NB4 (cell line): ENCODE measurements at regions not wholly inside any gene's neighbourhood (a gene's known extent, or its start where the extent isn't known, plus 50 kb on each side); places are given as distances from the start of the nearest gene placed in this dataset.

Source experiments
- DNase-seq: peaks from one replicate; pipeline ENCODE4 v3.0.0; 2010; ENCODE audit warnings: low read depth
- H3K4me3 ChIP-seq: one replicate; pipeline ENCODE4 v1.5.1; 2011; ENCODE audit warnings: mild to moderate bottlenecking, low read depth, low read length, moderate library complexity
- CTCF ChIP-seq: IDR thresholded peaks from one replicate; pipeline ENCODE4 v1.5.1; 2012; ENCODE audit warnings: low read depth, low read length
- MYC ChIP-seq: IDR thresholded peaks from 2 replicates; pipeline ENCODE4 v1.6.1; 2011; ENCODE audit warnings: low read depth, low read length
- POLR2A ChIP-seq: IDR thresholded peaks from 2 replicates; pipeline ENCODE4 v1.6.1; 2011; ENCODE audit warnings: mild to moderate bottlenecking; ENCODE audit not compliant: insufficient read length; ENCODE audit errors: extremely low read depth
- TF ChIP-seq, protein P1 (sequence below): IDR thresholded peaks from 2 replicates; pipeline ENCODE4 v1.6.1; 2011; ENCODE audit warnings: low read depth, low read length

GRCh38 chr11:26244207-26244606 lies 87.7 kb upstream of the ANO3 start:
- TF ChIP-seq, protein P1, sequence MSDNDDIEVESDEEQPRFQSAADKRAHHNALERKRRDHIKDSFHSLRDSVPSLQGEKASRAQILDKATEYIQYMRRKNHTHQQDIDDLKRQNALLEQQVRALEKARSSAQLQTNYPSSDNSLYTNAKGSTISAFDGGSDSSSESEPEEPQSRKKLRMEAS = no peak
- TF ChIP-seq CTCF = no peak
- TF ChIP-seq MYC = no peak
- DNase-seq = no peak
- no peak overlapping the region for H3K4me3 ChIP-seq

DNA sequence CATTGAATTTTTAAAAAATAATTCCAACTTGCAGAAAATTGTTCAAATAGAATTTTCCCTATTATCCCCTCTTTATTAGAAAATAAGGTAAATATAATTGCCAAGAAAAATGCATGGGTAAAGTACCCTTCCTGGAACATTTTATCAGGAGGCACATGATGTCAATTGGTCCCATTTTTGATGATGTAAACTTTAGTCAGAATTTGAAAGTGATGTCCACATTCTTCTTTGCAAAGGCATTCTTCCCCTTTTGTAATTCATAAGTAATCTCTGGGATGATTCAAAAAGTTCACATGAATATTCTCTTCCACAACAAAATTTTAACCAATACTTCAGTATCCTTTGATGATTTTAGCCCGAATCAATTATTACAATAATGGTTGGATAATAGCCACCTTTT lies 86.9 kb upstream of the ANO3 start:
- DNase-seq = no peak
- TF ChIP-seq CTCF (no peak), POLR2A (no peak), MYC (no peak)
- TF ChIP-seq, protein P1 = no peak
- no peak overlapping the region for H3K4me3 ChIP-seq

- TF ChIP-seq, protein P1 = no peak
- TF ChIP-seq MYC = no peak
- no peak for TF ChIP-seq POLR2A
- TF ChIP-seq CTCF = no peak
- DNase-seq = no peak
These were observed 84.6 kb upstream of the ANO3 start for GRCh38 chr11:26247340-26247739.

GRCh38 chr11:26248661-26249060 lies 83.3 kb upstream of the ANO3 start:
- TF ChIP-seq MYC = no peak
- TF ChIP-seq CTCF = no peak
- TF ChIP-seq POLR2A = no peak
- TF ChIP-seq, protein P1 = no peak
- H3K4me3 ChIP-seq = no peak overlapping the region
- DNase-seq = no peak

More at GRCh38 chr11:26247340-26247739, 84.6 kb upstream of the ANO3 start:
- H3K4me3 ChIP-seq = no peak overlapping the region

DNA sequence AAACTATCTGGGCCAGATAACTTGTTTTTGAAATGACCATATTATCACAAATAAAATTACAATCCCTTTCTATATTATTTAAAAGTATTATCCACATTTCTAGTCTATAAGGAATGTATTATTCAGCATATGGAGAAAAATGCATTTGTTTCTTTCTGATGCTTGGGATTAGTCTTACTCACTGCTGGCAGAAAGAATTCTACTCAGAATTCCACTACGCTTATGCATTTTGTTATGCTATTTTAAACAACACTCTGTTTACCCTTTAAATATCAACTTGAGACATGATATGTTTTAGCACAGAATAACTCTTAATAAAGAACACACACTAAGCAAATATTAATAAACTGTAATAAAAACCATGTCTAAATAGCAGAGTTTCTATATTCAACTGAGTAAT lies 77.6 kb upstream of the ANO3 start:
- TF ChIP-seq POLR2A = no peak
- H3K4me3 ChIP-seq = no peak overlapping the region
- DNase-seq = no peak

- DNase-seq = no peak
- H3K4me3 ChIP-seq = no peak overlapping the region
- TF ChIP-seq MYC = no peak
- no peak for TF ChIP-seq POLR2A
- TF ChIP-seq, protein P1 = no peak
- no peak for TF ChIP-seq CTCF
These were observed 68.2 kb upstream of the ANO3 start for GRCh38 chr11:26263769-26264168.
